NCI-H2196 (cell line): ENCODE measurements at regions not wholly inside any gene's neighbourhood (a gene's known extent, or its start where the extent isn't known, plus 50 kb on each side); places are given as distances from the start of the nearest gene placed in this dataset.

ENCODE experiments used
- DNase-seq: peaks from one replicate; lab custom pipeline; 2025; ENCODE audit not compliant: unreplicated experiment; lab: John Stamatoyannopoulos, UW

- no peak for DNase-seq
These were observed 157.4 kb upstream of the ZFHX3 start for GRCh38 chr16:73205153-73205886.

GRCh38 chr16:73204359-73205152 lies 156.6 kb upstream of the ZFHX3 start:
- no peak for DNase-seq

DNA sequence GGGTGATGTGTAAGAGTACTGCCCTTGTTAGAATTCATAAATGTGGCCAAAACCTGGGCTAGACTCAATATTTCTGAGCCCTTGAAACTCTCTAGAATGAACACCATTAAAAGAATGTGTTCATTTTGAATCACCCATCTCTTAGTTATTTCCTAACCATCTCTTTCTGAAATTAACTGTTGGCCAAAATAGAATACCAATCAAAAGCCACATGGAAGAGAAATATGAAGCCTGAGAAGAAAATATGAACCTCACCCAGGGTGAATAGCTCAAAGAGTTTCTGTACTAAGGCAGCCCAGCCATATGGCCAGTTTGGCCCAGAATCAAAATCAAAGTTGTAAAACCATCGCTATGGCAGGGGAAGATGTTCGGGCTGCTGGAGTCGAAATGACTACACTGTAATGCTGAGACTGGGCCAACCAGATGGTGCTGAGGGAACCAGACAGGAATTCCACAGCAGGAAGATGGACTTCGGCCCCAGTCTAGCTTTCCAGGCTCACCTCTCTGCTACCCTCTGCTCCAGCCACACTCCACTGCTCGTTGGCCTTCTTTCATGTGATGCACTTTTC lies 154.3 kb upstream of the ZFHX3 start:
- DNase-seq, result no peak

DNA sequence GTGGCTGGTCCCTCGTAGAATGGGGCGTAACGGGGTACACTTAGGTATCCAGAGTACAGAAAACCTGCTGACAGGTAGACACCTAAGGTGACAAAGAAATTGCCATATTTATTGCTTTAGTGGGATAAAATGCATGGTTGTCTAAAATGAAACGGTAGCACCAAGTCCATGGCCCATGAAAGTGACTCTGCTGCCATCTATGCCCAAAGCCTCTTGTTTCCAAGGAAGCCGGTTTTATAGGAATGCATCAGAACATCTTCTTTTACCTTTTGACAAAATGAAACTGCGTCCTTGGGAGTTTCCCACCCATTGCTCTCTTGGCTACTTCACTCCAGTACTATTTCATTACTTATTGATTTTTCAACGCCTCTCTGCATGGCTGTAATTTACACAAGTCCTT lies 151.3 kb upstream of the ZFHX3 start:
- no peak for DNase-seq

DNA sequence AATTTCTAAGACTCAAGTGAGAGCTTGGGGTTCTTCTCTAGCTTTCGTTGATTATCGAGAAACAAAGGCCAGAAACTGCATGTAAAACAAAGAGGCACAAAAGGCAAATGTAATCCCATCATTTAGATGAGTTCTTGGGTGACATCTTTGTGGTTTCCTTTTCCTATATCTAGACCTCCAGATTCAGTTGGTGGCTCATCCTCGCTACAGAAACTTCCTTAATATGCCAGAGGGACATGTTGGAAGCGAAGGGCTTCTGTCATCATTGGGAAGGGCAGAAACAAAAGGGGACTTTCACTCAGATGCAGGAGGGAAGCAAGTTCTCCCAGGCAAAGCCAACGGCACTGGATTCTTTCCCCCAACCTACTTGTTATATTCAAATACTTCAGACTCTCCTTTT lies 150.6 kb upstream of the ZFHX3 start:
- DNase-seq, result no peak

GRCh38 chr16:73197598-73197997 lies 149.7 kb upstream of the ZFHX3 start:
- DNase-seq, result no peak

DNA sequence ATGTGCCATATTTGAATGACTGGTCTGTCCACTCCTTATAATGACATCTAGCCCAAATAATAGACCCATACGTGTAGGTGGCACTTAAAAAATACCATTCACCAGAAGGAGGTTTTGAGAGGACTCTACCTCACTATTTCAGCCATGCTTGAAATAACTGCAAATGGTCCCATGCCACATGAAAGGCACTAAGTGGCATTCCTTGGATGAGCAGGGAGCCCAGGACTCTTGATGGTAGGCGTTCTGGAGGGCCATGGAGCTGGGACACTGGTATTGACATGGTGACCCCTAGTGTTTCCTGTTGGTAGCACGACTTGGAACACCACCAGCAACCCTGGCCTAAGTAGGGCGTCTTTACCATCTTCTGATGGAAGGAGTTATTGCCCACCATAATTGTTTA lies 148.7 kb upstream of the ZFHX3 start:
- peak; percentile 10 for DNase-seq

GRCh38 chr16:73193464-73193863 lies 145.5 kb upstream of the ZFHX3 start:
- no peak for DNase-seq

- no peak for DNase-seq
These were observed 144.4 kb upstream of the ZFHX3 start for GRCh38 chr16:73192232-73192894.

DNA sequence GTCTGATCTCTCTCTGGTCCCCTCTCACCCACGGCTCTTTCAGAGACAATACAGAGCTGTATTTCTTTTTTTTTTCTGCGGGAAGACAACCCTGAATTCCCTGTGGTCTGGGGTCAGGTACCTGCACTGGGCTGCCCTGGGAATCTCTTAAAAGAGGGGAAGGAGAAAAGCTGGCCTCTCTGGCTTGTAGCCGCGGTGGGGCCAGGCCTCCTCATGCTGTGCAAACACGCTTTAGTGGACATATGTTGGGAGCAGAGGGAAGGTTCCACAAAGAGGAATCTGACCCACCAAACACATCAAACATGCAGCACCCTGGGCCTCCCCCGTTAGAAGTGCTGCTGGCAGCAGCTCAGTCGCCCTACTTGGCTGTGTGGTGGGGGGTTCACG lies 143.7 kb upstream of the ZFHX3 start:
- DNase-seq, result no peak

GRCh38 chr16:73190688-73191659 lies 143.0 kb upstream of the ZFHX3 start:
- no peak for DNase-seq

DNA sequence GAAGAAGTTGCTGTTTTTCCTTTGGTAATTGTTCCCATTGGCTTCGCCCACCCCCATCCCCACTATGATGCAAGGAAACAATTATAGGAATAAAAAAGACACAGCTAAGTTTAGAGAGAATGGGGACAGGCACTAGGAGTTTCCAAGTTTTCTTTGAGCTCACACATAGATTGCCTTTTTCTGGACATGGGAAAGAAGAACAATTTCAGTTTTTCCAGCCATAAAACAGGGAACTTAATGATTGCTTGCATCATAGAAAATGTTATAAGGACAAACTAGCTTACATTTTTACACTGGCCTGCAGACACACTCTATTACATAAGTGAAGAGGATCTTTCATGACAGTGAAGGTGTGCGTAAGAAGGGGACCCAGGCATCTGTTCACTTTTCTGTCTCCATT lies 142.3 kb upstream of the ZFHX3 start:
- no peak for DNase-seq

DNA sequence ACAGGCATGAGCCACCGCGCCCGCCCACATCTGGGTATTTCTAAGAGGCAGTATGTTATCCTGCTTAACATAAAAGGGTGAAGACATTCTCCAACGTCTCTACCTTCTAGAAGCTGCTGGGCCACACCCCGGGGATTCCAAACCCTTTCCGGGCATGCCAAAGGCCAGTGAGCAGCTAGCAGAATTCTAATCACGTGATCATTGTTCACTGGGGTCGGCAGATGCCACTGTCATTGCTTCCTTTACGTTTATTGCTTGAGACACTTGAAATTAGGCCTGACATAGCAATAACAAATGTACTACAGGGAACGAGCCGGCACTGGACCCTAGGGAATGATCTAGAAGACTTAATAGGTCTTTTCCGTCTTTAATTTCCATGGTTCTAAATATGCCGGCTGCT lies 141.2 kb upstream of the ZFHX3 start:
- DNase-seq, result no peak

DNA sequence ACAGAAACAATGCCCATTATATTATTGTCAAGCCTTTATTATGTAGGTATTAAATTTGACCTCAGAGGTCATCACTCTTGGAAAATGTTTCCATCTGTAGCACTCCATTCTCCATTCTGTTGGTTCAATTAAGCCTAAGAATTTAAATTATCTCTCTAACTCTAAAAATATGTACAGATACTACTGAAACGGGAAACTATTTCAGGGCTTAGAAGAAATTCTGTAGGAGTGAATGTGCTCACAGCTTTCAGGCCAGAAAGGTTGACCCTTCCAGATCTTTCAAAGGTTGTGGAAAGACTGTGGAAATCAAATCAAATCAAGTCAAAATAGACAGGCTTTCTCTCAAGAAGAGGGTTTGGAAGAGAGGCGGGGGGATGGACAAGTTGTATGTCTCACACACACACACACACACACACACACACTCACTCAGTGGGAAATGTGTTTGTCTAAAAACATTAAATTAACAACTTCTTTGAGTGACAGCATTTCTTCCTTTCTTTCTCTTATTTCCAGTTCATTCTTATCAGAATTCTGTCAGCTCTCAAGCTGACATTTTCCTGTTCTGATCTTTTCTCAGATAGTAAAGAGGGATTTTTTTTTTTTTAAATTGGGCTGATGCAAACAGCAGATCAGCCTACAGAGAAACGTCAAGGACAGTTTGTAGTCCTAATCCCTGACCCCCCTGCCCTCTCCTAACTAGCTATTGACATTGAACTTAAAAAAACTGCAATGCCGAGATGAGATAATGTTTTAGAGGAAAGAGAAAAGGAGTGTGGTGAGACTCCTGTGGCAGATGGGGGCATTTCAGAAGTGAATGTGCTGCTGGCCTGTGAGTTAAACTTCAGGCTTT lies 139.0 kb upstream of the ZFHX3 start:
- DNase-seq, result no peak

- no peak for DNase-seq
These were observed 137.8 kb upstream of the ZFHX3 start for GRCh38 chr16:73185737-73186136.

DNA sequence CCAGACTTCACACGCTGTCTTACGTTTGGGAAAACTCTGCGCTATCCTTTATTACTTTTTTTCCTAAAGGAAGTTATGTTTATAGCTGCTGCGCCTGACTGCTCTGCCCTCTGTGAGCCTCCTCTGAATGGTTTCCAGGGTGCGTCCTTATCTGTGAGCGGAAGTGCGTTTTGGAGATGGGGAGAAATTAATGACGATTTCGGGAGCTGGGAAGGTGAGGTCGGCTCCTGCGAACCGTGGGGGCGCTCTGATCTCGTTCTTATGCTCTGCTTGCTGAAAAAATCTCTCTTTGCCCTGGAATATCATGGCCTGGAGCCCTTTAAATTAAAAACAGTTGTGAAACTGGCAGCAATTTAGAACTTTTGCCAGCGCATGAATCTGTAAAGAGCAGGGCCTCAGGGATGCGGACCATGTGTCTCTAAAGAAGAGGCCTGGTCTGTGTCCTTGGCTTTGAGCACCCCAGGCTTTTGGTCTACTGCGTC lies 135.7 kb upstream of the ZFHX3 start:
- DNase-seq, result no peak

DNA sequence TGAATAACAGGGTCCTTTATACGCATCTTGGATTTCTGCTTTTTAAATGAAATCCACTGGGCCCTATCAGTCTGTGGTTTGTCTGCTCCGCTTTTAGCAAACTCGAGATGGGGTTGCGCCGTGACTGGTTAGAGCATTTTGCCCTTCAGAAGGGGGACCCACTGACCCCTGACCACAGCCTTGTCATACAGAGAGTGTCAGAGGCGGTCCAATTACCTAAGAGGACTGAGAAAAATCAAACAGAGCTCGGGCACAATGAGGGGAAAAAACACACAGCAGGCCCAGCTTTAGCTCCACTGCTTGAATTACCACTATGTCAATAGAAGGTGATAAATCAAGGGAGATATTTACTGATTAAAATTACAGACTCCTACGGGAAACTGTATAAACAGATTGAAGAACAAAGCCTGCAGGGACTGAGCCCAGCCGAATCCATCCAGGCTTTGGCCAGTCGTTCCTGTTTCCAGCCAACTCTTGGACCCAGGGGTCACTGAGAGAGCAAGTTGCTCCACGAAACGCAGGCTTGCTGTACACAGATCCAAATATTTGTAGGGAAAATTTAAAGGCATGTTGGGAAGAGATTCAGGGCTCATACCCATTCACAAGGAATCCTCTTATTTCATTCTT lies 131.9 kb upstream of the ZFHX3 start:
- peak; percentile 41 for DNase-seq

DNA sequence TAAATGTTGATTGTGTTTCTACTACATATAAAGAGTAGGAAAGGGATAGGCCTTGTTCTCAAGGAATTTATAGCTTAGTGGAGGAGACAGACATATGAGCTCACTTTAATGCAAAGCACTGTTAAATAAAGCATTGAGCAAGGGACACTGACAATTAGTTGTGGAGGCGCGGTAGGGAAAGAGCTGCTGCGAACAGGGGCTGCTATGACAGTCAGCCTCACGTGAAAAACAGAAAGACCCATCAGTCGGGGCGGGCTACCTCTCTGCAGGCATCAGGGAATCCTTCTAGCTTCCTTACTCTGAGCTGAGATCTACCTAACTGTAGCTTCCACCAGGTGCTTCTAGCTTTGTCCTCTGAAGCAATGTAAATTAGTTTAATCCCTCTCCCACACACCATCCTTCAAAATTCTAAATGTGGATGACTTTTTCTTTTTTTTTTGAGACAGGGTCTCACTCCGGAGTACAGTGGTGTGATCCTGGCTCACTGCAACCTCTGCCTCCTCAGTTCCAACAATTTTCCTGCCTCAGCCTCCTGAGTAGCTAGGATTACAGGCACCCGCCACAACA lies 129.9 kb upstream of the ZFHX3 start:
- DNase-seq, result no peak

DNA sequence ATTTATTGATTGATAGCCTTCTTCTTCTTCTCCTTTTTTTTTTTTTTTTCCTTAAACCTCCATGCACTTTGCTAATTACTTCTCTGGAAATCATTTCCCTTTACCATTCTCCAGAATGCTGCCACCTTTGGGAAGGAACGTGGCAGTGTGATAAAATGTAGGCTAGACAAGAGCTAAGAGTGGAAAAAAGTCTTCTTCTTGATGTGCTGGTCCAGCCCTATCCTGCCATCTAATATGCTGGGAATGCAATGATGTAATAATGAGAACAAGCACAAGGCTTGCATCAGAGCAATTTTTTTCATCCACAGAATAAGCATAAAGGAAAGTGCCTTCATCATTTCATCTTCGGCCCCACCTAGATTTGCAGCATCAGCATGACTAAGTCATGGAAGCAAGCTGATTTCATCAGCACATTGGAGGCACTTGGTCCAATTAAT lies 128.7 kb upstream of the ZFHX3 start:
- no peak for DNase-seq
